A549 (cell line): ENCODE measurements at regions not wholly inside any gene's neighbourhood (a gene's known extent, or its start where the extent isn't known, plus 50 kb on each side); places are given as distances from the start of the nearest gene placed in this dataset.
A peak's percentile ranks its signal among the peaks of the same experiment; 100 is the strongest.

Experiments used
- ATAC-seq, 2 experiments: fragments of 200-7000 bp in 1 of 2; fragments of >200 bp in 1 of 2; cut with Nextera tagmentation in 1 of 2; cut with Tn5 transposase in 1 of 2; 3 replicates each; pipeline versions ENCODE4 v1.8.0 to v1.9.1; 2018 to 2020; ENCODE audit warnings: mild to moderate bottlenecking in 1 of 2, moderate library complexity in 1 of 2
- CTCF ChIA-PET: fragments of 300-600 bp; sonication (Branson Sonifier 250); formaldehyde crosslinking; extraction: SDS; loops from one replicate; lab custom pipeline; 2021; ENCODE audit warnings: antibody characterized with exemption, inconsistent platforms; lab: Yijun Ruan, JAX
- POLR2A ChIA-PET: fragments of 350-600 bp; formaldehyde crosslinking; extraction: SDS; loops from one replicate; lab custom pipeline; 2021; ENCODE audit warnings: antibody characterized with exemption, inconsistent platforms; lab: Yijun Ruan, JAX
- DNase-seq, 2 experiments: peaks; one replicate each; pipeline versions ENCODE4 v3.0.0 to v3.0.0-alpha.2; 2011 to 2016; ENCODE audit warnings: low read depth in 1 of 2, low spot score in 1 of 2
- FAIRE-seq: peaks from 2 replicates; lab custom pipeline; 2011; peaks lifted over from hg19 to GRCh38; lab: Jason Lieb, UNC
- H3K27ac ChIP-seq, 2 experiments: fragments of >200 bp; sonication (Bioruptor Twin); formaldehyde crosslinking; 3 replicates each; pipeline ENCODE4 v1.5.1; 2016 to 2017
- H3K4me1 ChIP-seq: fragments of >200 bp; sonication (Bioruptor Twin); formaldehyde crosslinking; 3 replicates; pipeline ENCODE4 v1.6.1; 2016
- H3K4me2 ChIP-seq: fragments of >200 bp; sonication (Bioruptor Twin); formaldehyde crosslinking; 3 replicates; pipeline ENCODE4 v1.6.1; 2016
- H3K4me3 ChIP-seq: fragments of >200 bp; sonication (Bioruptor Twin); formaldehyde crosslinking; 3 replicates; pipeline ENCODE4 v1.5.1; 2016
- H3K9me3 ChIP-seq: fragments of >200 bp; sonication (Bioruptor Twin); formaldehyde crosslinking; 3 replicates; pipeline ENCODE4 v1.6.1; 2016
- HEYL ChIP-seq: fragments of 250-450 bp; sonication (Bioruptor Pico); IDR thresholded peaks from 2 replicates; pipeline ENCODE4 v1.8.0; 2021; ENCODE audit warnings: mild to moderate bottlenecking, moderate library complexity
- KDM1A ChIP-seq: fragments of 200-600 bp; sonication (generic); IDR thresholded peaks from 2 replicates; pipeline ENCODE4 v1.6.1; 2016; ENCODE audit warnings: low read depth, mild to moderate bottlenecking
- MAZ ChIP-seq: fragments of 150-350 bp; IDR thresholded peaks from 2 replicates; pipeline ENCODE4 v1.6.1; 2014; ENCODE audit warnings: antibody characterized with exemption, low read depth, low read length, borderline replicate concordance
- NPAS2 ChIP-seq: fragments of 250-450 bp; sonication (Bioruptor Pico); IDR thresholded peaks from 2 replicates; pipeline ENCODE4 v1.8.0; 2022; ENCODE audit warnings: mild to moderate bottlenecking, moderate library complexity, borderline replicate concordance
- NR3C1 ChIP-seq: fragments of >200 bp; sonication (Bioruptor Twin); formaldehyde crosslinking; IDR thresholded peaks from 3 replicates; pipeline ENCODE4 v1.6.1; 2017
- RAD21 ChIP-seq, 2 experiments: fragments of >200 bp in 1 of 2; sonication (Bioruptor Twin) in 1 of 2; formaldehyde crosslinking in 1 of 2; IDR thresholded peaks in 1 of 2; conservative IDR thresholded peaks in 1 of 2; 2 replicates in 1 of 2; 3 replicates in 1 of 2; pipeline ENCODE4 v1.6.1; 2012 to 2018; ENCODE audit warnings: inconsistent platforms in 1 of 2
- REST ChIP-seq: fragments of 200-600 bp; sonication (generic); IDR thresholded peaks from 2 replicates; pipeline ENCODE4 v1.6.1; 2016; ENCODE audit warnings: antibody characterized with exemption, mild to moderate bottlenecking, moderate library complexity
- SREBF2 ChIP-seq: fragments of 450-650 bp; IDR thresholded peaks from 2 replicates; pipeline ENCODE4 v1.6.1; 2014; ENCODE audit warnings: mild to moderate bottlenecking, moderate library complexity
- TP53 ChIP-seq: fragments of 250-450 bp; sonication (Bioruptor Pico); IDR thresholded peaks from 2 replicates; pipeline ENCODE4 v1.5.0; 2021; ENCODE audit warnings: mild to moderate bottlenecking, moderate library complexity
- ZC3H11A ChIP-seq: fragments of 450-650 bp; IDR thresholded peaks from 2 replicates; pipeline ENCODE4 v1.6.1; 2014; ENCODE audit warnings: antibody characterized with exemption, mild to moderate bottlenecking
- ZNF302 ChIP-seq: fragments of 250-450 bp; sonication (Bioruptor Pico); IDR thresholded peaks from 2 replicates; pipeline ENCODE4 v1.9.0; 2021; ENCODE audit warnings: inconsistent platforms, mild to moderate bottlenecking, moderate library complexity
- WGBS: methylation state at CpG from one replicate; pipeline ENCODE4 v1.1.6; 2017; ENCODE audit errors: missing lambda C conversion rate; 5-methylcytosine and 5-hydroxymethylcytosine counted together
- TF ChIP-seq, protein P1 (sequence below): IDR thresholded peaks from 2 replicates; pipeline ENCODE4 v1.6.1; 2012
- TF ChIP-seq, protein P2 (sequence below): fragments of 250-450 bp; sonication (Bioruptor Pico); IDR thresholded peaks from 2 replicates; pipeline ENCODE4 v1.5.0; 2021; ENCODE audit warnings: mild to moderate bottlenecking, moderate library complexity, borderline replicate concordance

DNA sequence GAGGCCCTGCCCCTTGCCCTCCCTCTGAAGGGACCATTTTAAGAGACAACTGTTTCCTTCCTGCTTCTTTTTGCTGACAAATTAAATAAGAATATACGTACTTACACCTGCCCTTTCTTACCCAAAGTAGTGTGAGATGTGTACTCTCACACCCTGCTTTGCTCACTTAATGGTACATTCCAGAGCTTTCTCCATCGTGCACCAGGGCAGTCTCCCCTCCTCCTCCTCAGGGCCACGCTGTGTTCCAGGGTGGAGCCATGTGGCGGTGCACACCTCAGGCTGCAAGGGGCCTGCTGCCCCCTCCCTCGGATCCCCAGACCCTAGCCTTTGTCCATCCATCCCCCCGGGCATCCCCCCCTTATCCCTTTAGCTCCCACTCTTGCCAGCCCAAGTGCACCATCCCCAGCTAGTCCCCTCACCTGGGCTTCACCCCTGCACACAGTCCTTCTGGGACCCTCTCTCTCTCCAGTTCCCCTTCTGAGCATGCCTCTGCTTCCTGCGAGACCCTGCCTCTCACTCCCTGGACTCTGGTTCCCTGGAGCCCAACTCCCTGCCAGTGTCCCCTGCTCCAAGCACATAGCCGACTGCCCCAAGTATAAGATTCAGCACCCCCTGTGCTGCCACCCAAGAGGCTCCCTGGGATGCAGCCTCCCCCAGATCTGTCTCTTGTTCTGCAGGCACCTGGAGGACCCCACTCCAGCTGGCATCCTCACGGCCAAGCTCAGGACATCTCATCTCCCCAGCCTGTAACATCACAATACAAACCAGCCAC is 89.5 kb upstream of the IQSEC1 start:
- DNase-seq (no peak), FAIRE-seq (no peak), ATAC-seq (no peak)
- Histone ChIP-seq H3K4me1 (peaks cover 15% of the 10 kb centered on the region), H3K4me2 (no peak overlapping the region), H3K27ac (no peak overlapping the region), H3K4me3 (no peak overlapping the region), H3K9me3 (no peaks in the 10 kb centered on the region)
- CTCF ChIA-PET = interaction anchor here (1.1 to 1.4 kb wide), 2 partner anchors 70 to 71 kb away, joined by 5 read pairs; no protein-coding TSS in a partner anchor
- WGBS = 79% methylated on average over 8 of the region's 9 CpGs
- POLR2A ChIA-PET = no interaction called here
- TF ChIP-seq RAD21 (conservative IDR thresholded peaks at IDR 0.05 in 1 of 2, IDR thresholded peaks at IDR 0.05 in 1 of 2) (no peak), NR3C1 (no peak), TP53 (no peak)

DNA sequence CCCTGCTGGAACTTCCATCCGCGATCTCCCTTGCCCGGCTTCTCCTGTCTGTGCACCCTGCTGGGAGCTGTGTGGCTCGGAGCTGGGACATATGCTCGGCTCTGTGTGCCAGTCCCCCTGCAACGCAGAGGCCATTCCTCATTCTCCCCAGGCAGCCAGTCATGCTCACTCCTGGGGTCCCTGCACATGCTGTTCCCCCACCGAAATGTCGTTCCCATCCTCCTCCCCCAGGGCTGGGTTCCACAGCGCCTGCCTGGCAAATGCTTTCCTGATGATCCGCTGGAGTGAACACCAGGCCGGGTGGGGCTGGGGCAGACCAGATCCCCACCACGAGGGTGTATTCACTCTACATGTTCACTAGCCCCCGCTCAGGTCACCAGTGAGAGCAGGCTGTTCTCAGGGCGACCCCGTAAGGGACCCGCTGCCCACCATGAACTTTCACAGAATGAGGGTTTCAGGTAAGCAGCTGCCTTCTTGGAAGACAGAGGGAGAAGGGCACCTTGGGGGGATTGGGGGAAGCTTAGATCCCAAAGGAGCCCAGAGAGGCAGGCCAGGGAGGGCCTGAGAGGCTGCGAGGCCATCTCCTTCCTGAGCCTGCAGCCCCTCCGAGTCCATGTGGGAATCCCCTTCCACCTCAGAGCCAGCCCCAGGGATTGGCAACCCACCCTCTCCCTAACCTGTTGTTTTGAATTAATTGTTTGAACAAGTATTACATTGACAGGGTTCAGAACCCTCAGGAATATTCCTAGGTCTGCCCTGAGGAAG is 88.7 kb upstream of the IQSEC1 start:
- POLR2A ChIA-PET = no interaction called here
- DNase-seq = no peak
- WGBS = 89% methylated on average over 18 of the region's 18 CpGs
- no peak for TF ChIP-seq ZC3H11A
- TF ChIP-seq, protein P1, sequence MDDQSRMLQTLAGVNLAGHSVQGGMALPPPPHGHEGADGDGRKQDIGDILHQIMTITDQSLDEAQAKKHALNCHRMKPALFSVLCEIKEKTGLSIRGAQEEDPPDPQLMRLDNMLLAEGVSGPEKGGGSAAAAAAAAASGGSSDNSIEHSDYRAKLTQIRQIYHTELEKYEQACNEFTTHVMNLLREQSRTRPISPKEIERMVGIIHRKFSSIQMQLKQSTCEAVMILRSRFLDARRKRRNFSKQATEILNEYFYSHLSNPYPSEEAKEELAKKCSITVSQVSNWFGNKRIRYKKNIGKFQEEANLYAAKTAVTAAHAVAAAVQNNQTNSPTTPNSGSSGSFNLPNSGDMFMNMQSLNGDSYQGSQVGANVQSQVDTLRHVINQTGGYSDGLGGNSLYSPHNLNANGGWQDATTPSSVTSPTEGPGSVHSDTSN = no peak
- no peak for TF ChIP-seq ZNF302 (CRISPR knock-in tag)
- no peak for TF ChIP-seq KDM1A
- no peak for TF ChIP-seq HEYL (CRISPR knock-in tag)
- TF ChIP-seq, protein P2, sequence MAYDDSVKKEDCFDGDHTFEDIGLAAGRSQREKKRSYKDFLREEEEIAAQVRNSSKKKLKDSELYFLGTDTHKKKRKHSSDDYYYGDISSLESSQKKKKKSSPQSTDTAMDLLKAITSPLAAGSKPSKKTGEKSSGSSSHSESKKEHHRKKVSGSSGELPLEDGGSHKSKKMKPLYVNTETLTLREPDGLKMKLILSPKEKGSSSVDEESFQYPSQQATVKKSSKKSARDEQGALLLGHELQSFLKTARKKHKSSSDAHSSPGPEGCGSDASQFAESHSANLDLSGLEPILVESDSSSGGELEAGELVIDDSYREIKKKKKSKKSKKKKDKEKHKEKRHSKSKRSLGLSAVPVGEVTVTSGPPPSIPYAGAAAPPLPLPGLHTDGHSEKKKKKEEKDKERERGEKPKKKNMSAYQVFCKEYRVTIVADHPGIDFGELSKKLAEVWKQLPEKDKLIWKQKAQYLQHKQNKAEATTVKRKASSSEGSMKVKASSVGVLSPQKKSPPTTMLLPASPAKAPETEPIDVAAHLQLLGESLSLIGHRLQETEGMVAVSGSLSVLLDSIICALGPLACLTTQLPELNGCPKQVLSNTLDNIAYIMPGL = no peak
- TF ChIP-seq NPAS2 (CRISPR knock-in tag) = no peak
- TF ChIP-seq REST = no peak
- TF ChIP-seq, all 56 proteins: peak for 0
- H3K27ac ChIP-seq = no peak overlapping the region
- no peak overlapping the region for H3K4me3 ChIP-seq
- no peak for FAIRE-seq
- ATAC-seq = no peak
- CTCF ChIA-PET = interaction anchor here (1.1 kb wide), 1 partner anchor 70 kb away, joined by 5 read pairs; no protein-coding TSS in a partner anchor
- H3K9me3 ChIP-seq = no peaks in the 10 kb centered on the region
- H3K4me1 ChIP-seq = peaks cover 15% of the 10 kb centered on the region
- no peak overlapping the region for H3K4me2 ChIP-seq

GRCh38 chr3:13161021-13161759 is 88.0 kb upstream of the IQSEC1 start:
- WGBS = 75% methylated on average over 21 of the region's 21 CpGs
- CTCF ChIA-PET = interaction anchor here (0.6 to 1.5 kb wide), 3 partner anchors 32 to 69 kb away, joined by 3 to 5 read pairs (median 3); no protein-coding TSS in a partner anchor
- FAIRE-seq = no peak
- DNase-seq = no peak
- peaks cover 15% of the 10 kb centered on the region for H3K4me1 ChIP-seq
- no peaks in the 10 kb centered on the region; the same call in 2 of the 3 replicates for H3K9me3 ChIP-seq
- ATAC-seq = peak in 1 of 2 experiments; percentile 54; a peak in 3 of 6 replicates
- H3K4me3 ChIP-seq = no peak overlapping the region
- no peak overlapping the region for H3K4me2 ChIP-seq
- no peak for TF ChIP-seq MAZ
- TF ChIP-seq SREBF2 = no peak
- peak overlapping the region in 1 of 2 experiments; percentile 50; a peak in 1 of 6 replicates for H3K27ac ChIP-seq
- POLR2A ChIA-PET = no interaction called here
